ENCODE measurements at regions not wholly inside any gene's neighbourhood (a gene's known extent, or its start where the extent isn't known, plus 50 kb on each side); places are given as distances from the start of the nearest gene placed in this dataset.

DNA sequence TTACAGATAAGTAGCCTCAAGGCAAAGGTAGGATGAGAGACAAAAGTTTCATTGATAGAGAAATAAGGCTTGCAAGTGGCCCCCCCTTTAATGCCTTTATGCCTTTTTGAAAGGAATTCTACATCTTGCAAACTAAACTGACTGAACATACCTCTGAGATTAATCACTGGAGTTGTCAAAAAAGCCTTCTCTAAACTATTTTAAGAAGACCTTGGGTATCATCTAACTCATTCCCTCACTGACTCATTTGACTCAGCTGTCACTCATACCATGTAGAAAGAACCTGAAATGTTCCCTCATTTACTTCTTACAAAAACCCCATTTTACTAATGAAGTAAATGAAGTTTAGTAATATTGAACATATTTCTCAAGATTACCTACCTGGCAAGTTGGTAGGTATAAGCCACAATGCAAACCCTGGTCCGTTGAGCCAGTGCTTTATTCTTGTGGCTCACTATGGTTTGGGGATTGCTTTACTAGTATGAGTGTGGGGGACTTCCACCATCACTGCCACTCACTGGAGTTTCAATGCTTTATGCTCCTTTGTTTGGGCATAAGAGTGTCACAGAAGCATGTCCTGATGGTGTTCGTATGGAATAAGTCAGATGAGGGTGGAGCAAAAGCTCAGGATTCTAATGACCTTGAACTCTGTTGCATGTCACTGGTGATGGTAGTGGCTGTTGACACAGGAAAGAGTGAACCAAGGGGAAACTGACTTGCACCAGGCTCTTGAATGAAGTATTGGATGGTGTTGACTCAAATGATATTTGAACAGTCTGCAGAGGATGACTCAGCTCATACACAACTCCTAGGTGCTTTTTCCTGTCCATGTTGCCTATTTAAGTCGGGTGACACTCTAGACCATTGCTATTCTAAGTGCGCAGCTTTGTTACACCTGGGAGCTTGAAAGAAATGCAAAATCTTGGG, 305.5 kb upstream of the EMCN start:
- H2AFZ ChIP-seq (ENCODE audit: low read depth, low read length, severe bottlenecking), result no peak overlapping the region
- H3K36me3 ChIP-seq (ENCODE audit: low read length), result no peaks in the 10 kb centered on the region
- no peaks in the 10 kb centered on the region for H4K20me1 ChIP-seq (ENCODE audit: low read depth, low read length)
- no peaks in the 10 kb centered on the region for H3F3A ChIP-seq (ENCODE audit: insufficient read depth)
- no peak for TF ChIP-seq EZH2phosphoT487 (conservative IDR thresholded peaks at IDR 0.05; ENCODE audit: low read length)
- TF ChIP-seq, protein P1, sequence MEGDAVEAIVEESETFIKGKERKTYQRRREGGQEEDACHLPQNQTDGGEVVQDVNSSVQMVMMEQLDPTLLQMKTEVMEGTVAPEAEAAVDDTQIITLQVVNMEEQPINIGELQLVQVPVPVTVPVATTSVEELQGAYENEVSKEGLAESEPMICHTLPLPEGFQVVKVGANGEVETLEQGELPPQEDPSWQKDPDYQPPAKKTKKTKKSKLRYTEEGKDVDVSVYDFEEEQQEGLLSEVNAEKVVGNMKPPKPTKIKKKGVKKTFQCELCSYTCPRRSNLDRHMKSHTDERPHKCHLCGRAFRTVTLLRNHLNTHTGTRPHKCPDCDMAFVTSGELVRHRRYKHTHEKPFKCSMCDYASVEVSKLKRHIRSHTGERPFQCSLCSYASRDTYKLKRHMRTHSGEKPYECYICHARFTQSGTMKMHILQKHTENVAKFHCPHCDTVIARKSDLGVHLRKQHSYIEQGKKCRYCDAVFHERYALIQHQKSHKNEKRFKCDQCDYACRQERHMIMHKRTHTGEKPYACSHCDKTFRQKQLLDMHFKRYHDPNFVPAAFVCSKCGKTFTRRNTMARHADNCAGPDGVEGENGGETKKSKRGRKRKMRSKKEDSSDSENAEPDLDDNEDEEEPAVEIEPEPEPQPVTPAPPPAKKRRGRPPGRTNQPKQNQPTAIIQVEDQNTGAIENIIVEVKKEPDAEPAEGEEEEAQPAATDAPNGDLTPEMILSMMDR (IDR thresholded peaks at IDR 0.05; ENCODE audit: insufficient read depth, low read length, poor library complexity, severe bottlenecking), result no peak
- no peak overlapping the region for H3K27ac ChIP-seq (ENCODE audit: low read depth, low read length)
- no peak overlapping the region for H3K9ac ChIP-seq (ENCODE audit: low read length)
- no peak overlapping the region for H3K4me2 ChIP-seq (ENCODE audit: low read depth, low read length, poor library complexity, severe bottlenecking)
- H3K4me3 ChIP-seq (ENCODE audit: insufficient read depth, low read length, poor library complexity, severe bottlenecking), result no peak overlapping the region
- no peaks in the 10 kb centered on the region for H3K9me2 ChIP-seq (replicated peaks; ENCODE audit: insufficient read depth, low read length)
- H3K79me2 ChIP-seq (ENCODE audit: insufficient read depth, low read length), result no peaks in the 10 kb centered on the region
- no peaks in the 10 kb centered on the region for H3K27me3 ChIP-seq (ENCODE audit: low read length)
- no peaks in the 10 kb centered on the region for H3K9me3 ChIP-seq (ENCODE audit: insufficient read depth, low read length)

DNA sequence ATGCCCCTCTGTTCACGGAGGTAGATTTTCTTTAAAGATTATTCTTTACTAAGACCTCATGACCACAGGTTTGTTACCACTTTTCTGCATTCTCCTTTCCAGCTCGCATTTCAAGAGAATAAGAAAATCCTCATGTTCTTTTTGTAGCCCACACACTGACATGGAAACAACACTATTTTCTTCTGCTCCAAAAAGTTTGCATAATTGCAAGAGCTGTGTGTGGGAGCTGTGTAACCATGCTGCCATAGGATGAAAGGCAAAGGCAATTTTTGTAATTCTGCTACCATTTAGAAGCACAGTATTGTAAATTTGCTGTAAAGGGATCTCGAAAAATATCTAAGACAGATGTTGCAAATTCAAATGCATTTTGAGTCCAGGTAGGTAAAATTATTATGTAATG, 302.4 kb upstream of the EMCN start:
- Histone ChIP-seq H3K9me3 (ENCODE audit: insufficient read depth, low read length) (no peaks in the 10 kb centered on the region), H2AFZ (ENCODE audit: low read depth, low read length, severe bottlenecking) (no peak overlapping the region), H3K4me3 (ENCODE audit: insufficient read depth, low read length, poor library complexity, severe bottlenecking) (no peak overlapping the region), H3K36me3 (ENCODE audit: low read length) (no peaks in the 10 kb centered on the region), H3K27ac (ENCODE audit: low read depth, low read length) (no peak overlapping the region), H3K27me3 (ENCODE audit: low read length) (no peaks in the 10 kb centered on the region), H3F3A (ENCODE audit: insufficient read depth) (no peaks in the 10 kb centered on the region), H4K20me1 (ENCODE audit: low read depth, low read length) (no peaks in the 10 kb centered on the region), H3K9ac (ENCODE audit: low read length) (no peak overlapping the region), H3K4me2 (ENCODE audit: low read depth, low read length, poor library complexity, severe bottlenecking) (no peak overlapping the region), H3K9me2 (replicated peaks; ENCODE audit: insufficient read depth, low read length) (no peaks in the 10 kb centered on the region), H3K79me2 (ENCODE audit: insufficient read depth, low read length) (no peaks in the 10 kb centered on the region)
- TF ChIP-seq, protein P1 (IDR thresholded peaks at IDR 0.05; ENCODE audit: insufficient read depth, low read length, poor library complexity, severe bottlenecking), result no peak
- TF ChIP-seq EZH2phosphoT487 (conservative IDR thresholded peaks at IDR 0.05; ENCODE audit: low read length), result no peak

DNA sequence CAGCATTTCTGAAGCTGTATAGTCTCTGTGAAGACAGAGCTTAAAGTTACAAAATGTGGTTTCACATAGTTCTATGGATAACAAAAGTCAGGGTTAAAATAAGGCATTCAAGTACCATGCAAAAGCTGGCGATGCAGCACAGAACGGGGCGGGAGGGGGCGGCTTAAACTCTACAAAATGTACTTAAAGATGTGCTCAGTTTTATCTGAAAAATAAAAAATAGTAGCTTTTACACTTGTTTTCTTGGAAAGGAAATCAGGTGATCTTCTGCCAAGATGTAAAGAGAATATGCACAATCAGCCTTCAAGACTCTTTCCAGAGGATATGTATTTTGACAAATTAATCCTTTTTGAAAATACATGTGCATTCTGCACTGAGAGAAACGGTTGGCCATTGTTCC, 301.7 kb upstream of the EMCN start:
- Histone ChIP-seq H3K27me3 (ENCODE audit: low read length) (no peaks in the 10 kb centered on the region), H3K9ac (ENCODE audit: low read length) (no peak overlapping the region), H3K4me2 (ENCODE audit: low read depth, low read length, poor library complexity, severe bottlenecking) (no peak overlapping the region), H3K36me3 (ENCODE audit: low read length) (no peaks in the 10 kb centered on the region), H3K4me3 (ENCODE audit: insufficient read depth, low read length, poor library complexity, severe bottlenecking) (no peak overlapping the region), H2AFZ (ENCODE audit: low read depth, low read length, severe bottlenecking) (no peak overlapping the region), H3K9me2 (replicated peaks; ENCODE audit: insufficient read depth, low read length) (no peaks in the 10 kb centered on the region), H4K20me1 (ENCODE audit: low read depth, low read length) (no peaks in the 10 kb centered on the region), H3K79me2 (ENCODE audit: insufficient read depth, low read length) (no peaks in the 10 kb centered on the region), H3K9me3 (ENCODE audit: insufficient read depth, low read length) (no peaks in the 10 kb centered on the region), H3K27ac (ENCODE audit: low read depth, low read length) (no peak overlapping the region), H3F3A (ENCODE audit: insufficient read depth) (no peaks in the 10 kb centered on the region)
- TF ChIP-seq, protein P1 (IDR thresholded peaks at IDR 0.05; ENCODE audit: insufficient read depth, low read length, poor library complexity, severe bottlenecking), result no peak

All from SU-DHL-6 (cell line).